BJ (cell line): ENCODE measurements at regions not wholly inside any gene's neighbourhood (a gene's known extent, or its start where the extent isn't known, plus 50 kb on each side); places are given as distances from the start of the nearest gene placed in this dataset.

ENCODE experiments used
- CTCF ChIA-PET: fragments of 350-600 bp; formaldehyde crosslinking; extraction: SDS; loops from one replicate; lab custom pipeline; 2021; ENCODE audit warnings: antibody characterized with exemption, inconsistent platforms; lab: Yijun Ruan, JAX
- POLR2A ChIA-PET: fragments of 300-600 bp; sonication (Branson Sonifier 250); formaldehyde crosslinking; extraction: SDS; loops from one replicate; lab custom pipeline; 2021; ENCODE audit warnings: antibody characterized with exemption; lab: Charles Lee
- DNase-seq: peaks from one replicate; pipeline ENCODE4 v3.0.0-alpha.2; 2011; ENCODE audit warnings: low read depth
- H3K27me3 ChIP-seq: 2 replicates; pipeline ENCODE4 v1.6.0; 2011; ENCODE audit warnings: low read length; ENCODE audit not compliant: control insufficient read depth, insufficient read depth
- H3K36me3 ChIP-seq: 2 replicates; pipeline ENCODE4 v1.5.1; 2011; ENCODE audit warnings: low read length; ENCODE audit not compliant: control insufficient read depth, insufficient read depth
- H3K4me3 ChIP-seq: 2 replicates; pipeline ENCODE4 v1.5.1; 2011; ENCODE audit warnings: low read depth, mild to moderate bottlenecking, control low read depth, low read length
- CTCF ChIP-seq: IDR thresholded peaks from 2 replicates; pipeline ENCODE4 v1.5.1; 2011; ENCODE audit warnings: low read depth, mild to moderate bottlenecking, control low read depth, inconsistent platforms, low read length, moderate library complexity; ENCODE audit not compliant: insufficient read depth

DNA sequence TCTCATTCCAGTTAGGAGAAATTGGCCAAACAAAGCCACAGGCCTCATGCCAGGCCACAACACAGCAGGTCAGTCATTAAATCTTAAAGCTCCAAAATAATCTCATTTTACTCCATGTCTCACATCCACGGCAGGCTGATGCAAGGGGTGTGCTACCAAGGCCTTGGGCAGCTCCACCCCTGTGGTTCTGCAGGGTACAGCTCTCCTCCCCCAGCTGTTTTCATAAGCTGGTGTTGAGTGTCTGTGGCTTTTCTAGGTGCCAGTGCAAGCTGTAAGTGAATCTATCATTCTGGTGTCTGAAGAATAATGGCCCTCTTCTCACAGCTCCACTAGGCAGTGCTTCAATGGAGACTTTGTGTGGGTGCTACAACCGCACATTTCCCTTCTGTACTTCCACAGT, 949.2 kb downstream of the TECRL start:
- no peak for TF ChIP-seq CTCF
- CTCF ChIA-PET, result no interaction called here
- no peaks in the 10 kb centered on the region for H3K36me3 ChIP-seq
- no peak for DNase-seq
- no peaks in the 10 kb centered on the region for H3K27me3 ChIP-seq
- H3K4me3 ChIP-seq, result no peak overlapping the region
- POLR2A ChIA-PET, result no interaction called here

GRCh38 chr4:63459329-63459728, 949.9 kb downstream of the TECRL start:
- Histone ChIP-seq H3K4me3 (no peak overlapping the region), H3K36me3 (no peaks in the 10 kb centered on the region), H3K27me3 (no peaks in the 10 kb centered on the region)
- ChIA-PET POLR2A (no interaction called here), CTCF (no interaction called here)
- no peak for DNase-seq
- no peak for TF ChIP-seq CTCF

DNA sequence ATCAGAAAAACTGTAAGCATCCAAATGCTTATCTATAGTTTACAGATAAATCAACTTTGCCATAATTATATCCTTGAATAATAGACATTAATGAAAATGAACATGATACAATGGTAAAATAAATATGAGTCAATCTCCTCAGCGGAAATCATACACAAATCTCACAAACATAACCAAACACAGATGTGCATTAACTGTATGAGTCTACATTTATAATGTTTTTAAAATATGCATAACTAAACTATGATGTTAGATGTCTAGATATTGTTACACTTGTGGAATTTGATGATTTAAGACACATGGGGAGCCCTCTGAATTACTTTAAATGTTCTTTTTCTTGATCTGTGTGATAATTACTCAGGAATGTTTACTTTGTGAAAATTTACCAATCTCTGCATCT, 951.2 kb downstream of the TECRL start:
- no peak overlapping the region for H3K4me3 ChIP-seq
- CTCF ChIA-PET, result no interaction called here
- H3K27me3 ChIP-seq, result no peaks in the 10 kb centered on the region
- no peak for TF ChIP-seq CTCF
- no peak for DNase-seq
- no peaks in the 10 kb centered on the region for H3K36me3 ChIP-seq
- POLR2A ChIA-PET, result no interaction called here

DNA sequence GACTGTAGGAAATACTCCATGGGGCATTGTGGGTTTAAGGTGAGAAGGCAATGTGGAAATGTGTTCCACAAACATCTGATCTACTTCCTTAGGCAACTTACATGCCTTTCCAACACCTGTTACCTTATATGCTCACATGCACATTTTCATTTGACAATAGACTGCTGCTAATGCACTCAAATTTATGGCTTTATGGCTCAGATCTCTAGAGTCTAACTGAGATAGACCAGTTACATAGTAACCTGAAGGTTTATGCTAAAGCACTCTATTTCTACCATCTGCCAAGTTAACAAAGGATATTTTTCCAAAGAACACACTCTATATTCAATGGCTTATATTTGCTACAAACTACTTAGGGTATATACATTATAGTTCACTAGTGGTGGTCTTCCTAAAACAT, 969.0 kb downstream of the TECRL start:
- CTCF ChIA-PET, result no interaction called here
- no peaks in the 10 kb centered on the region for H3K36me3 ChIP-seq
- DNase-seq, result no peak
- POLR2A ChIA-PET, result no interaction called here
- no peak overlapping the region for H3K4me3 ChIP-seq
- no peak for TF ChIP-seq CTCF
- H3K27me3 ChIP-seq, result no peaks in the 10 kb centered on the region

DNA sequence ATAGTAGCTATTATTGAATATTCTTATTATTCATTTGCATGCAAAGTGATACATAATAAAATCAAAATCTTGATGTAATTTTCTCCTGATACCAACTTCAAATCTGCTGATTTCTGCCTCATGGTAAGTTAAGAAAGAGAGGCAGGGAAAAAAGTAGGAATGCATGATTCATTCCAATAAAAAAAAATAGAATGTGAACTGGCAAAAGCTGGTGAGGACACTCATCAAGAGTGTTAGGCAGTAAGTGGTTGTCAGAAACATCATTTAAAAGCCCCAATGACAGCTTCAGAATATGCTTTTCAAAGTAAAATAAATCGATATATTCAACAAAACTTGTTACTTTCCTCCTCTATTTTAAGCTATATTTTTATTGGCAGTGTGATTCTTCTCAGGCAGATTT, 979.1 kb downstream of the TECRL start:
- Histone ChIP-seq H3K4me3 (no peak overlapping the region), H3K36me3 (no peaks in the 10 kb centered on the region), H3K27me3 (no peaks in the 10 kb centered on the region)
- ChIA-PET POLR2A (no interaction called here), CTCF (no interaction called here)
- no peak for DNase-seq
- TF ChIP-seq CTCF, result no peak

GRCh38 chr4:63396269-63396668, 1013.0 kb downstream of the TECRL start:
- Histone ChIP-seq H3K4me3 (no peak overlapping the region), H3K27me3 (no peaks in the 10 kb centered on the region), H3K36me3 (no peaks in the 10 kb centered on the region)
- ChIA-PET POLR2A (no interaction called here), CTCF (no interaction called here)
- TF ChIP-seq CTCF, result no peak
- no peak for DNase-seq
